ENCODE measurements at regions not wholly inside any gene's neighbourhood (a gene's known extent, or its start where the extent isn't known, plus 50 kb on each side); places are given as distances from the start of the nearest gene placed in this dataset.

DNA sequence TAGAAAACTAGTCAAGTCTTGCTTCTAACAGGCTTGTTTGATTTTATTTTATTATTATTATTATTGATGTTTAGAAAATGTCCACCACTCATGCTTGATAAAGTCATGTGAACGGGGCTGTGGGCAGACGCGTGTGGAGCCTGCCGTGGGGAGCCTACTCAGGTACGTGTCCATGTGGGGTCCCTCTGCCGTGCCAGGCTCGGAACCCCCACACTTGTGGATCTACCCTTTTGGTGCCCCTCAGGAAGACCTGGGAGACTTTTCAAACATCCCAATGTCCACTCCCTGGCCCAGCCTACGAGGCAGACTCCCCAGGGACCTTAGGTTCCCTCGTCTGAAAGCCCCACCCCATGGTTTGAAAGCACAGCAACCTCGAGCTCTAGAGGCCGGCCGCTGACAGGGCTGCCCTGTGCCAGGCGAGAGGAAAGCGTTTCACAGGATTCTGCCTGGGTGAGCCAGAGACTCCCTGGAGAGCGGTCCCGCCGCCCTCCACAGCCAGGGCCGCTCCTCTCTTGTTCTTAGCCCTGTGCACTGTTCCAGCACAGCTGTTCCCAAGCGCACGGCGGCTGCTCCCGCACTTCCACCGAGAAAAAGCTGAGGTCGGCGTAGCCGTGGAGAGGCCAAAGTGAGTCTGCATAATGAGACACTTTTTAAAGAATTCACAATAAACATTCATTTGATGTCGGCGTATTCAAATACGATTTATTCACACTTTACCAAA, 249.7 kb downstream of the TTLL2 start:
- ChIA-PET CTCF (no interaction called here), POLR2A (no interaction called here)
- TF ChIP-seq, protein P1, sequence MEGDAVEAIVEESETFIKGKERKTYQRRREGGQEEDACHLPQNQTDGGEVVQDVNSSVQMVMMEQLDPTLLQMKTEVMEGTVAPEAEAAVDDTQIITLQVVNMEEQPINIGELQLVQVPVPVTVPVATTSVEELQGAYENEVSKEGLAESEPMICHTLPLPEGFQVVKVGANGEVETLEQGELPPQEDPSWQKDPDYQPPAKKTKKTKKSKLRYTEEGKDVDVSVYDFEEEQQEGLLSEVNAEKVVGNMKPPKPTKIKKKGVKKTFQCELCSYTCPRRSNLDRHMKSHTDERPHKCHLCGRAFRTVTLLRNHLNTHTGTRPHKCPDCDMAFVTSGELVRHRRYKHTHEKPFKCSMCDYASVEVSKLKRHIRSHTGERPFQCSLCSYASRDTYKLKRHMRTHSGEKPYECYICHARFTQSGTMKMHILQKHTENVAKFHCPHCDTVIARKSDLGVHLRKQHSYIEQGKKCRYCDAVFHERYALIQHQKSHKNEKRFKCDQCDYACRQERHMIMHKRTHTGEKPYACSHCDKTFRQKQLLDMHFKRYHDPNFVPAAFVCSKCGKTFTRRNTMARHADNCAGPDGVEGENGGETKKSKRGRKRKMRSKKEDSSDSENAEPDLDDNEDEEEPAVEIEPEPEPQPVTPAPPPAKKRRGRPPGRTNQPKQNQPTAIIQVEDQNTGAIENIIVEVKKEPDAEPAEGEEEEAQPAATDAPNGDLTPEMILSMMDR (IDR thresholded peaks at IDR 0.05; ENCODE audit: control extremely low read depth, extremely low read depth, low read depth, missing control alignments): no peak
- DNase-seq (ENCODE audit: extremely low spot score): no peak

DNA sequence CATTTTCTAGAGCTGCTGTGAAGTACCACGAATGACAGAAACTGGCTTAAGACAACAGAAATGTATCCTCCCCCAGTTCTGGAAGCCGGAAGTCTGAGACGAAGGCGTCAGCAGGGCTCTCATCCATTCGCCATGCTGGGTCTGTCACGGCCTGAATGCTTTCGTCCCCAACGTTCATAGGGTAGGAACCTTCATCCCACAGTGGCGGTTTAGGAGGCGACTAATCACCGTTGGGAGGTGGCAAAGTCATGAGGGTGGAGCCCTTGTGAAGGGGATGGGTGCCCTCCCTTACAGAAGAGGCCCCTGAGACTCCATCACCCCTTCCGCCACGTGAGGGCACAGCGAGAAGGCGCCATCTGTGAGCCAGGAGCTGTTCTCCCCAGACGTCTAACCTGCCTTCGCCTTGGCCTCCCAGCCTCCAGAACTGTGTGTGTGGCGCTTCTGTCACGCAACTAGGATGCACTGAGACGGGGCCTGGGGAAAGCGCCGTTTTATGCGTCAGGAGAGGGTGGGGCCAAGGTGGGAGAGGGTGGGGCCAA, 250.3 kb downstream of the TTLL2 start:
- POLR2A ChIA-PET: no interaction called here
- TF ChIP-seq, protein P1 (IDR thresholded peaks at IDR 0.05; ENCODE audit: control extremely low read depth, extremely low read depth, low read depth, missing control alignments): no peak
- CTCF ChIA-PET: no interaction called here
- DNase-seq (ENCODE audit: extremely low spot score): no peak

GRCh38 chr6:167576050-167576741, 250.5 kb upstream of the AFDN start:
- CTCF ChIA-PET: no interaction called here
- TF ChIP-seq, protein P1 (IDR thresholded peaks at IDR 0.05; ENCODE audit: control extremely low read depth, extremely low read depth, low read depth, missing control alignments): no peak
- POLR2A ChIA-PET: no interaction called here
- DNase-seq (ENCODE audit: extremely low spot score): no peak

GRCh38 chr6:167576828-167577503, 249.7 kb upstream of the AFDN start:
- no peak for DNase-seq (ENCODE audit: extremely low spot score)
- ChIA-PET POLR2A (no interaction called here), CTCF (no interaction called here)
- TF ChIP-seq, protein P1 (IDR thresholded peaks at IDR 0.05; ENCODE audit: control extremely low read depth, extremely low read depth, low read depth, missing control alignments): no peak

GRCh38 chr6:167577891-167578361, 248.8 kb upstream of the AFDN start:
- POLR2A ChIA-PET: interaction anchor here (0.6 kb wide), 1 partner anchor 525 kb away, joined by 3 read pairs; no protein-coding TSS in a partner anchor
- DNase-seq (ENCODE audit: extremely low spot score): no peak
- CTCF ChIA-PET: no interaction called here
- TF ChIP-seq, protein P1 (IDR thresholded peaks at IDR 0.05; ENCODE audit: control extremely low read depth, extremely low read depth, low read depth, missing control alignments): no peak

- TF ChIP-seq, protein P1 (IDR thresholded peaks at IDR 0.05; ENCODE audit: control extremely low read depth, extremely low read depth, low read depth, missing control alignments): no peak
- CTCF ChIA-PET: no interaction called here
- DNase-seq (ENCODE audit: extremely low spot score): no peak
- POLR2A ChIA-PET: interaction anchor here (0.6 kb wide), 1 partner anchor 525 kb away, joined by 3 read pairs; no protein-coding TSS in a partner anchor
Measured at GRCh38 chr6:167578371-167578901, 248.3 kb upstream of the AFDN start.

All from GM10248 (cell line).